IPS-18c (cell line): ENCODE measurements at regions not wholly inside any gene's neighbourhood (a gene's known extent, or its start where the extent isn't known, plus 50 kb on each side); places are given as distances from the start of the nearest gene placed in this dataset.

Experiments
- H3K4me3 ChIP-seq: 2 replicates; pipeline ENCODE4 v1.7.0; 2013; ENCODE audit warnings: low read depth, mild to moderate bottlenecking, low read length, moderate library complexity; ENCODE audit not compliant: insufficient read depth
- H3K9me3 ChIP-seq: one replicate; pipeline ENCODE4 v1.6.1; 2013; ENCODE audit warnings: mild to moderate bottlenecking, low read length, moderate library complexity; ENCODE audit not compliant: control insufficient read depth, insufficient read depth

- no peaks in the 10 kb centered on the region for H3K9me3 ChIP-seq
- H3K4me3 ChIP-seq, result no peak overlapping the region
These were observed 106.4 kb downstream of the BRD1 start for GRCh38 chr22:49721211-49721763.

DNA sequence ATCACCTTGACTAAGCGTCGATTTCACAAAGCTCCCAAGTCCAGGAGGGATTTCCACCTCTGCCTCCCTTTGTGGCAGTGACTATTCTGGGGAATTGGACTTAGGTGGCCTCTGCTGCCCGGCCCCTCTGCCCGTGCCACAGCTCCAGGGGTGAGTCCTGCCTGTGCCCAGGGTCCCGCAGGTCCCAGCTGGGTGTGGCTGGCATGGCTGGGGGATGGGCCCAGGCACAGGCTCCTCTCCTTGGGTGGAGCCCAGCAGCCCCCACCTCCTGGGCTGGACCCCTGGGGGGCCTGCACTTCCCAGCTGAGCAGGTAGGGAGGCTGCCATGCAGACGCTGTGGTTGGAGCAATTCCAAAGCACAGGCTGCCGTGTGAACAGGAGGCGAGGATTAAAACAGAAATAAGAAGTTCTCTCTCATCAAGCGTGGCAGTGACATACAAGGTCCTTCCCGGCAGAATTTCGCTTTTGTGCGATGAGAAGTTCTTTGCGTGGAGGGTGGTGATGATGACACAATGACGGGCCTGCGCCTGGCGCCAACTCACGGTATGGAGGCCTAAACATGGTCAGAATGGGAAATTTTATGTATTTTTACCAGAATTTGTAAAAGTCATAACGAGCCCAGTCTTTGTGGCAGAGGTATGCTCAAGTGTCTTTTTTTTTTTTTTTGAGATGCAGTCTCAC is 107.3 kb downstream of the BRD1 start:
- no peaks in the 10 kb centered on the region for H3K9me3 ChIP-seq

DNA sequence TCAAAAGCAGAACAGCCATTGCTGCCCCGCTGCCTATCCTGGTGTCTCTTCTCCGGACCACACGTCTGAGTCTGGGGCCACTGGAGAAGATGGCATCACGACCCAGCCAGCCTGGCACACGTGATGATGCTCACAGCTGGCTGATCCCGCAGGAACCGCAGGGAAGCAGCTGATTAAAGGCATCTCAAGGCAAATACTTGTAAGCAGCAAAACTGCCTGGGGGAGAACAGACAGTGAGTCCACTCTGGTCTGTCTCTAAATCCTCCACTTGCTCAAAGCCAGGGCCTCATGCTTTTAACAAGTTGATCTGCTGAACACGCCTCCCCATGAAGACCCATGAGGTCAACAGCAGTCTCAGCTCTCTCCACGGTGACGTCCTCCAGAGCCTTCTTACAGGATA is 108.6 kb downstream of the BRD1 start:
- Histone ChIP-seq H3K9me3 (no peaks in the 10 kb centered on the region), H3K4me3 (no peak overlapping the region)

More for the DNA sequence above, 107.3 kb downstream of the BRD1 start:
- no peak overlapping the region for H3K4me3 ChIP-seq

DNA sequence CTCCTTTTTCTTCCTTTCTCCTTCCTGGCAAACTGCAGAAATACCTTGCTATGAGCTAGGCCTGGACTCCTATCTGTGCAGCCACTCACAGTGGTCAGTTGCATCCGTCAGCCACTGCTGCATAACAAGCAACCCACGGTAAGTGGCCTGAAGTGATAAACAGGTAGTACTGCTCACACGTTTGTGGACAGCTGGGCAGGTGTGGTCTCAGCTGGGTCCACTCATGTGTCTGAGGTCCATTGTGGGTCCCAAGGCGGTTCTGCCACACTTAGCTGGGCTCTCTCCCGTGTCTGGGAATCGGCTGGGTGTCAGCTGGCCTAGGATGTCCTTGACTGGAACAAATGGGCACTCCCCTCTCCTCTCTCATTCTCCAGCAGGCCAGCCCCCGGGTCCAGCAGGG is 109.3 kb downstream of the BRD1 start:
- Histone ChIP-seq H3K9me3 (no peaks in the 10 kb centered on the region), H3K4me3 (no peak overlapping the region)

DNA sequence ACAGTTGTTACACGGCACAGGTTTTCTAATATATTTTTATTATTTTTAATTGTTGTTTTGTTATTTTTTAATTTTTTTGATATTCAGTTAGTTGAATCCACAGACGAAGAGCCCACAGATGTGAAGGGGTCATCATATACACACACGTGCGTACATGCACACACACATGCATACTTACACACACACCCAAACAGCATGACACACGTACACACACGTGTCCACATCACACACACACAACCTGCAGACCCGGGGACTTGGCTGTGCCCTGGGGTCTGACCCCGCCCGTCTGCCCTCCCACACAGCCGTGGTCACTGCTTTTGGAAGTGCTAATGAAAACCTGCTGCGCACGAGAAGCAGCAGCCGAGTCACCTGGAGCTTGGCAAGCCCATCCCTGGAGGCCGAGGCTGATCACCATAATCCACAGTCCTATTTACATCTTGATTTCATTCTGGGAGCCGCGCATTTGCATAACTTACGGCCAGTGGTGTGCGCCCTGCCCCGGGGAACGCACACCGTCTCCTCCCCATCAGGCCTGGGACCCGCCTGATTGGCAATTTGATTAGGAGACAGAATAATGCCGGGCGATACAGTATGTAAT is 110.3 kb downstream of the BRD1 start:
- H3K4me3 ChIP-seq, result no peak overlapping the region
- no peaks in the 10 kb centered on the region for H3K9me3 ChIP-seq

DNA sequence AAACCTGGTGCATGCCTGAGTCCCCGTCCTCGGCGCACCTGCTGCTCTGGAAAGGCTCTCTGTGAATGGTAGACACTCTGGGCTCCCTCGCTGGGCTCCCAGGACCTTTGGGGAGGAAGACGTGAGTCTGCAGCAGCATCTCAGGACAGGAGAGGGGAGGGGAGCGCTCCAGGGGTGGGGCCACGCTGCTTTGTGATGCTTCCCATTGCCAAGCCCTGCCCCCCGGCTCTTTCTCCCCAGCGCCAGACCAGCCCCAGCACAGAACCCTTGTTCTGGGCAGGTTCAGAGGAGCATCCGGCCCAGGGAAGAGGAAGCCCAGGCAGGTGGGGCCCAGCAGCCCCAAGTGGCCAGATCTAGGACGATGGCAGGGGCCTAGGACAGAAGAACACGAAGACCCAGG is 111.2 kb downstream of the BRD1 start:
- Histone ChIP-seq H3K9me3 (no peaks in the 10 kb centered on the region), H3K4me3 (no peak overlapping the region)

DNA sequence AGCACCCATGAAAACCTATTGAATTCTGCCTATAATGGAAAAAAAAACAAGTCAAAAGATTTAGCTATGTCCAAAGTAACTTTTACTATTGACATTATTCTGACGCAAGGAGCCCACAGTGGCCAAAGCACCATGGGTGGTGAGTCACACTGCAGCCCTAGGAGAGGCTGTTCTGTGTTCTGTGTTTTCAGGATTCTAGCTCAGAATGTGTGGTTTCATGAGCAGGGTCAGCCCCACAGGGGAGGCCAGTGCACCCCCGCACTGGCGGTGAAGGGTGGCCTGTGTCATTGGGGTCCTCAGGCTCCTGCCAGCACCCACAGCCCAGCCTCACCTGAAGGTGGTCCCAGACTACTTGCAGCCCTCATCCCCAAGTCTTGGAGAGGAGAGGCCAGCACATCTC is 112.2 kb downstream of the BRD1 start:
- H3K4me3 ChIP-seq, result no peak overlapping the region
- no peaks in the 10 kb centered on the region for H3K9me3 ChIP-seq

- Histone ChIP-seq H3K4me3 (no peak overlapping the region), H3K9me3 (peaks cover 2% of the 10 kb centered on the region)
These were observed 114.7 kb downstream of the BRD1 start for GRCh38 chr22:49713003-49713402.

GRCh38 chr22:49712195-49712791 is 115.4 kb downstream of the BRD1 start:
- Histone ChIP-seq H3K4me3 (no peak overlapping the region), H3K9me3 (peaks cover 2% of the 10 kb centered on the region)

DNA sequence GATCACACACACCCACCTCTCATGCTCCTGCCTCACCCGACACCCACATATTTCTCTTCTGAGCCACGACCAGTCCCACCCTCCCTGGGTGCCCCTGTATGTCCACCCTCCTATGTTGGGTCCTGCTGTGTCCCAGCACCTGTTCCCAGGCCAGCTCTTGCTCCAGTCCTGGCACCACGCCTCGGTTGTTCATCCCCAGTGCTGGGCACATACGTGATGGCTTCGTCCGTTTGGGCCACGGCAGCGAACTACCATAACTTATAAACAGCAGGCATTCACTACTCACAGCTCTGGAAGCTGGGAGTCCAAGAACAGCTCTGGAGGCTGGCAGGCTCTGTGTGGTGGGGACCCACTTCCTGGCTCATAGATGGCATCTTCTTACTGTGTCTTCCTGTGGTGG is 116.9 kb downstream of the BRD1 start:
- Histone ChIP-seq H3K9me3 (peaks cover 2% of the 10 kb centered on the region), H3K4me3 (no peak overlapping the region)

GRCh38 chr22:49709464-49709863 is 118.2 kb downstream of the BRD1 start:
- H3K4me3 ChIP-seq, result no peak overlapping the region
- peaks cover 2% of the 10 kb centered on the region for H3K9me3 ChIP-seq

DNA sequence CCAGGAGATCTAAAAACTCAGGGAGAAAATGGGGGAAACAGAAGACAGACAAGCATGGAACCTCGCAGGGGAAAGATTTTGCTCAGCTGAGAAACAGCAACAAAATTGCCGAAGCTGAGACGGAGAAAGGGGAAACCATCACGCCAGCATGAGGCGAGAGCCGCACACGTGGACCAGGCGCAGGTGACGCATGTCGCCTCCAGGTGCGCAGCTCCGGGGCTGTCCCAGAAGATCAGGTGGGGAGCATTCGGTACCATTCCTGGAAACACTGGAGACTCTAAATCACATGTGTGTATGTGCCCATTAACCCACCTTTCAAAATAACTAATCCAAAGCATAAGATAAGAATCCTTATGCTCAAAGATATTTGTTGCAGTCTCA is 121.7 kb downstream of the BRD1 start:
- H3K9me3 ChIP-seq, result peaks cover 2% of the 10 kb centered on the region
- H3K4me3 ChIP-seq, result no peak overlapping the region

GRCh38 chr22:49705216-49705971 is 122.3 kb downstream of the BRD1 start:
- Histone ChIP-seq H3K9me3 (peaks cover 3% of the 10 kb centered on the region), H3K4me3 (no peak overlapping the region)

DNA sequence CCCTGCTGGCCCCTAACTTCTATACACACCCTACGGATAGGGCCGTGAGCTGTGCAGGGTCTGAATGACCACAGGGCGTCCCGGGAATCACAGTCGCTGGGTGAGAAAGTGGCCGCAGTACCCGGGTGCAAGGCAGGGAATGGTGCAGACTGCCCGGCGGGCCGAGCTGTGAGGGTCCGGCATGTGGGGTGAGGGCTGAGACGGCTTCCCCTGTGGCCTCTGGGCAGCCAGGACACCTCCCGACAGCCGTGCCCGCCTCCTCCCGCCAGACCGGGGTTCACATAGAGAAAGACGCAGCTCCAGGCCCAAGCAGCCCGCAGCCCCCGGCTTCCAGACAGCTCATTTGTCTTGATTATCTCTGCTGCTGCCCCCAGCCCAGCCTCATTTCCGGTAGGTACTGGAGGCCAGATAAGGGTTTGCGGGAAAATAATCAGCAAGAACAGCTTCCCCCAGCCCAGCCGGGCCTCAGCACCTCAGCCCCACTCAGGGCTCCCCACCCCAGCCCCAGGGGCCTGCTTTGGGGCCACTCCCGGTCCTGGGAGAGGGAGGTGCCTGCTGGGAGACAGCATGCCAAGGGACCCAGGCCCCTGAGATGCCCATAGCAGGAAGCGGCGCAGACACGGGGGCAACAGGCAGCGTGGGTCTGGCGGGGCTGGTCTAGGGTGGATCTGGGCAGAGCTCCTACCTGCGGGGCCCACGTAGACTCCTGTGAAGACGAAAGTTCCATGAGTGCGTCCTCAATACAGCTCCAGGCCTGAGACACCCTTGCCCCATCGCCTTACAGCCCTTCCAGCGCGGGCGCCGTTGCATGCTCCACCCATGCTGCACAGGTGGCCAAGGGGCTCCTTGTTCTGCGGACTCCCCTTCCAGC is 123.1 kb downstream of the BRD1 start:
- Histone ChIP-seq H3K4me3 (no peak overlapping the region), H3K9me3 (peaks cover 4% of the 10 kb centered on the region)

- Histone ChIP-seq H3K4me3 (no peak overlapping the region), H3K9me3 (peaks cover 2% of the 10 kb centered on the region)
These were observed 123.7 kb downstream of the BRD1 start for GRCh38 chr22:49703990-49704344.

- Histone ChIP-seq H3K9me3 (peaks cover 2% of the 10 kb centered on the region), H3K4me3 (no peak overlapping the region)
These were observed 124.2 kb downstream of the BRD1 start for GRCh38 chr22:49703505-49703904.

- no peak overlapping the region for H3K4me3 ChIP-seq
- H3K9me3 ChIP-seq, result peaks cover 2% of the 10 kb centered on the region
These were observed 125.6 kb downstream of the BRD1 start for GRCh38 chr22:49702068-49702397.
